HEK293 (cell line): ENCODE measurements at regions not wholly inside any gene's neighbourhood (a gene's known extent, or its start where the extent isn't known, plus 50 kb on each side); places are given as distances from the start of the nearest gene placed in this dataset.

Experiments used
- CTCF ChIP-seq: fragments of 450-650 bp; formaldehyde crosslinking; IDR thresholded peaks from 2 replicates; pipeline ENCODE4 v1.5.1; 2016; ENCODE audit warnings: missing biosample characterization, missing genetic modification characterization
- ZNF133 ChIP-seq: fragments of 450-650 bp; formaldehyde crosslinking; IDR thresholded peaks from 2 replicates; pipeline ENCODE4 v1.5.1; 2016; ENCODE audit warnings: missing biosample characterization, missing genetic modification characterization
- ZNF23 ChIP-seq: fragments of 450-650 bp; formaldehyde crosslinking; IDR thresholded peaks from 2 replicates; pipeline ENCODE4 v1.5.1; 2016; ENCODE audit warnings: missing biosample characterization, missing genetic modification characterization, borderline replicate concordance
- ZNF600 ChIP-seq: fragments of 450-650 bp; formaldehyde crosslinking; IDR thresholded peaks from 2 replicates; pipeline ENCODE4 v1.5.1; 2016; ENCODE audit warnings: missing biosample characterization, missing genetic modification characterization

GRCh38 chr3:64427671-64428070 lies 202.4 kb upstream of the PRICKLE2 start:
- no peak for TF ChIP-seq ZNF23 (tag by site-specific recombination)
- TF ChIP-seq CTCF: no peak
- no peak for TF ChIP-seq ZNF600 (tag by site-specific recombination)
- no peak for TF ChIP-seq ZNF133 (tag by site-specific recombination)
